IMR-90 (cell line): ENCODE measurements at regions not wholly inside any gene's neighbourhood (a gene's known extent, or its start where the extent isn't known, plus 50 kb on each side); places are given as distances from the start of the nearest gene placed in this dataset.

Experiments used
- ATAC-seq: fragments of 200-7000 bp; cut with Tn5 transposase; 2 replicates; pipeline ENCODE4 v1.9.1; 2020; ENCODE audit warnings: low read depth, mild to moderate bottlenecking, moderate library complexity
- BruUV-seq: library from RNA; stranded (reverse); fragments of 400-500 nt; replicated peaks from 2 replicates; lab custom pipeline; 2021; lab: Mats Ljungman, UMichigan
- CTCF ChIA-PET: fragments of 300-600 bp; formaldehyde crosslinking; extraction: SDS; loops from one replicate; lab custom pipeline; 2021; ENCODE audit warnings: antibody characterized with exemption; lab: Yijun Ruan, JAX
- POLR2A ChIA-PET: fragments of 300-600 bp; sonication (Branson Sonifier 250); formaldehyde crosslinking; loops from one replicate; lab custom pipeline; 2022; ENCODE audit warnings: antibody characterized with exemption; ENCODE audit not compliant: unreplicated experiment; lab: Charles Lee
- DNase-seq: peaks from one replicate; pipeline ENCODE4 v3.0.0; 2013
- H2AFZ ChIP-seq: replicated peaks from 2 replicates; pipeline ENCODE3; 2013; ENCODE audit warnings: low read length, mild to moderate bottlenecking; ENCODE audit not compliant: poor library complexity
- H2AK5ac ChIP-seq: 2 replicates; pipeline ENCODE4 v1.6.1; 2013; ENCODE audit warnings: low read depth, low read length, inconsistent platforms
- H2AK9ac ChIP-seq: replicated peaks from 2 replicates; pipeline ENCODE3; 2013; ENCODE audit warnings: mild to moderate bottlenecking, low read depth, low read length, moderate library complexity; ENCODE audit not compliant: poor library complexity
- H2BK120ac ChIP-seq: 2 replicates; pipeline ENCODE4 v1.6.1; 2013; ENCODE audit warnings: low read depth, low read length, inconsistent platforms
- H2BK15ac ChIP-seq: 3 replicates; pipeline ENCODE4 v1.6.1; 2013; ENCODE audit warnings: low read depth, low read length, inconsistent platforms
- H2BK20ac ChIP-seq: 2 replicates; pipeline ENCODE4 v1.6.1; 2013; ENCODE audit warnings: low read depth, mild to moderate bottlenecking, inconsistent platforms, low read length, moderate library complexity
- H2BK5ac ChIP-seq: 2 replicates; pipeline ENCODE4 v1.6.1; 2013; ENCODE audit warnings: mild to moderate bottlenecking, low read depth, low read length, inconsistent platforms; ENCODE audit not compliant: poor library complexity, severe bottlenecking
- H3K14ac ChIP-seq: replicated peaks from 2 replicates; pipeline ENCODE4 v1.6.1; 2013; ENCODE audit warnings: low read depth, low read length, inconsistent platforms
- H3K18ac ChIP-seq: 2 replicates; pipeline ENCODE4 v1.6.1; 2013; ENCODE audit warnings: low read depth, low read length, control low read depth
- H3K23ac ChIP-seq: 2 replicates; pipeline ENCODE4 v1.6.1; 2013; ENCODE audit warnings: low read depth, low read length, inconsistent platforms
- H3K27ac ChIP-seq: 2 replicates; pipeline ENCODE4 v1.5.1; 2013; ENCODE audit warnings: mild to moderate bottlenecking, control low read depth, low read length; ENCODE audit not compliant: insufficient read depth
- H3K27me3 ChIP-seq: 2 replicates; pipeline ENCODE4 v1.6.1; 2013; ENCODE audit warnings: low read length; ENCODE audit not compliant: control insufficient read depth, insufficient read depth
- H3K36me3 ChIP-seq: 2 replicates; pipeline ENCODE4 v1.6.1; 2013; ENCODE audit warnings: low read length, mixed read lengths; ENCODE audit not compliant: control insufficient read depth, insufficient read depth
- H3K4ac ChIP-seq: 2 replicates; pipeline ENCODE4 v1.6.1; 2013; ENCODE audit warnings: low read depth, low read length, inconsistent platforms
- H3K4me1 ChIP-seq: 2 replicates; pipeline ENCODE4 v1.6.1; 2013; ENCODE audit warnings: low read length, mixed read lengths; ENCODE audit not compliant: control insufficient read depth, insufficient read depth
- H3K4me2 ChIP-seq: 2 replicates; pipeline ENCODE4 v1.6.1; 2013; ENCODE audit warnings: low read depth, mild to moderate bottlenecking, control low read depth, low read length, moderate library complexity
- H3K4me3 ChIP-seq: 2 replicates; pipeline ENCODE4 v1.5.1; 2013; ENCODE audit warnings: low read depth, mild to moderate bottlenecking, control low read depth, low read length, moderate library complexity; ENCODE audit not compliant: insufficient read depth
- H3K56ac ChIP-seq: 2 replicates; pipeline ENCODE4 v1.6.1; 2013; ENCODE audit warnings: low read length, inconsistent platforms; ENCODE audit not compliant: insufficient read depth; ENCODE audit errors: extremely low read depth
- H3K79me1 ChIP-seq, 2 experiments: 2 replicates each; pipeline ENCODE4 v1.6.1; 2013; ENCODE audit warnings: low read length in 2 of 2, inconsistent platforms in 1 of 2, low read depth in 1 of 2
- H3K9ac ChIP-seq: 2 replicates; pipeline ENCODE4 v1.6.1; 2013; ENCODE audit warnings: low read depth, low read length, control low read depth
- H3K9me1 ChIP-seq: 2 replicates; pipeline ENCODE4 v1.6.1; 2013; ENCODE audit warnings: low read length, inconsistent platforms; ENCODE audit not compliant: insufficient read depth
- H3K9me3 ChIP-seq: 2 replicates; pipeline ENCODE4 v1.6.1; 2013; ENCODE audit warnings: low read length; ENCODE audit not compliant: control insufficient read depth, insufficient read depth
- H4K20me1 ChIP-seq: 2 replicates; pipeline ENCODE4 v1.6.1; 2013; ENCODE audit warnings: low read length, inconsistent platforms; ENCODE audit not compliant: insufficient read depth
- H4K5ac ChIP-seq: 2 replicates; pipeline ENCODE4 v1.6.1; 2013; ENCODE audit warnings: mild to moderate bottlenecking, low read depth, low read length, control low read depth
- H4K8ac ChIP-seq, 2 experiments: 2 replicates each; pipeline ENCODE4 v1.6.1; 2013; ENCODE audit warnings: low read depth in 2 of 2, low read length in 2 of 2, control low read depth in 1 of 2, inconsistent platforms in 1 of 2
- H4K91ac ChIP-seq: 2 replicates; pipeline ENCODE4 v1.6.1; 2013; ENCODE audit warnings: low read depth, low read length, inconsistent platforms; ENCODE audit not compliant: insufficient read depth
- BHLHE40 ChIP-seq: fragments of 150-350 bp; IDR thresholded peaks from 2 replicates; pipeline ENCODE4 v1.6.1; 2016; ENCODE audit warnings: mild to moderate bottlenecking, low read depth, low read length
- CEBPB ChIP-seq: IDR thresholded peaks from 2 replicates; pipeline ENCODE4 v1.6.1; 2012; ENCODE audit warnings: low read depth, low read length, improper control_type of control experiment
- CTCF ChIP-seq: conservative IDR thresholded peaks from 2 replicates; pipeline ENCODE4 v1.5.1; 2012; ENCODE audit warnings: mild to moderate bottlenecking, low read depth, low read length, improper control_type of control experiment
- WGBS, 2 experiments: methylation state at CpG; one replicate each; pipeline versions ENCODE4 v1.1.5 to v1.1.7; 2013; ENCODE audit warnings: missing lambda C conversion rate in 2 of 2; ENCODE audit not compliant: insufficient read length in 1 of 2; ENCODE audit errors: extremely low coverage in 2 of 2; 5-methylcytosine and 5-hydroxymethylcytosine counted together
- dilution Hi-C: fragments of 300-500 bp; cut with HindIII; formaldehyde crosslinking; loops from one replicate; pipeline ENCODE4 v1.14.3; 2018; ENCODE audit warnings: low sequenced_read_pairs; ENCODE audit not compliant: unreplicated experiment
- in situ Hi-C: fragments of 300-500 bp; cut with MboI; formaldehyde crosslinking; loops from 3 replicates; pipeline ENCODE4 v1.14.3; 2019; ENCODE audit warnings: low sequenced_read_pairs, inconsistent platforms, mixed read lengths
- intact Hi-C: fragments of 100-400 bp; cut with micrococcal nuclease; formaldehyde crosslinking; loops from 2 replicates; pipeline ENCODE4 v1.10.0; 2022
- TF ChIP-seq, protein P1 (sequence below): fragments of 150-350 bp; IDR thresholded peaks from 2 replicates; pipeline ENCODE4 v1.6.1; 2017; ENCODE audit warnings: mild to moderate bottlenecking, antibody characterized with exemption, low read length, low read depth

- Histone ChIP-seq H4K91ac (no peak overlapping the region), H2AFZ (no peak overlapping the region), H3K14ac (no peak overlapping the region), H3K18ac (no peak overlapping the region), H3K36me3 (no peaks in the 10 kb centered on the region), H4K20me1 (no peaks in the 10 kb centered on the region), H2BK15ac (no peak overlapping the region), H4K8ac (no peak overlapping the region), H3K4me2 (no peak overlapping the region), H3K79me1 (no peaks in the 10 kb centered on the region), H3K23ac (no peak overlapping the region), H3K56ac (no peak overlapping the region), H2BK5ac (no peak overlapping the region), H2BK20ac (no peak overlapping the region), H3K27me3 (no peaks in the 10 kb centered on the region), H3K4me1 (no peaks in the 10 kb centered on the region), H2BK120ac (no peak overlapping the region), H3K9me1 (no peaks in the 10 kb centered on the region), H2AK5ac (no peak overlapping the region), H3K4me3 (no peak overlapping the region), H2AK9ac (no peak overlapping the region), H3K27ac (no peak overlapping the region), H3K9ac (no peak overlapping the region), H4K5ac (no peak overlapping the region), H3K4ac (no peak overlapping the region), H3K9me3 (peaks cover 5% of the 10 kb centered on the region)
- ChIA-PET POLR2A (no interaction called here), CTCF (no interaction called here)
- in situ Hi-C loops: no loop called here
- ATAC-seq: no peak
- peak; percentile 74 for DNase-seq
- no TSS peak for BruUV-seq
- intact Hi-C loops: no loop called here
- no CpG with 5 or more reads among the region's 2 CpGs for WGBS, 2 experiments
- no peak for TF ChIP-seq CTCF
- peak; percentile 66 for TF ChIP-seq CEBPB
- TF ChIP-seq BHLHE40: peak; percentile 55
- TF ChIP-seq, protein P1, sequence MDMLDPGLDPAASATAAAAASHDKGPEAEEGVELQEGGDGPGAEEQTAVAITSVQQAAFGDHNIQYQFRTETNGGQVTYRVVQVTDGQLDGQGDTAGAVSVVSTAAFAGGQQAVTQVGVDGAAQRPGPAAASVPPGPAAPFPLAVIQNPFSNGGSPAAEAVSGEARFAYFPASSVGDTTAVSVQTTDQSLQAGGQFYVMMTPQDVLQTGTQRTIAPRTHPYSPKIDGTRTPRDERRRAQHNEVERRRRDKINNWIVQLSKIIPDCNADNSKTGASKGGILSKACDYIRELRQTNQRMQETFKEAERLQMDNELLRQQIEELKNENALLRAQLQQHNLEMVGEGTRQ: no peak
- dilution Hi-C loops: no loop called here
Observed at GRCh38 chr12:127191129-127191528, 1075.8 kb upstream of the TMEM132C start.
